KG1 (cell line): ENCODE measurements at regions not wholly inside any gene's neighbourhood (a gene's known extent, or its start where the extent isn't known, plus 50 kb on each side); places are given as distances from the start of the nearest gene placed in this dataset.

Experiments
- DNase-seq: peaks from one replicate; lab custom pipeline; 2025; lab: John Stamatoyannopoulos, UW

DNA sequence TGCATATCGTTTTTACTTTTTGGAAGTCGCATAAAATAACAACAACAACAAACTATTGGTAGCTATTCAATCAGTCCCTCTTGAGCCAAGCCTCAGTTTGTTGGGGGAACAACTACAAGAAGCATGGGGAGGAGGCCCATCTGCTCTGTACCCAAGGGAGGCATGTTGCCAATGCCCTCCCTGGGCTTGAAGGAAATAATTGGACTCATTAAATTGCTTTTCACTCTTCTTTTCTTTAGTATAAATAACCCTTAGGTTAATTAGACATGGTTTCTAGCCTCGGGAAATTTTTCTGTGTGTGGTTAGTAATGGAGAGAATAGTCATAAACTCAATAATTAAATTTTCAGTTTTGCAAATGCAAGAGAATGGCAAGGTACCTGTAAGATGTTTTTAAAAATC, 500.7 kb downstream of the TLE4 start:
- DNase-seq = no peak

DNA sequence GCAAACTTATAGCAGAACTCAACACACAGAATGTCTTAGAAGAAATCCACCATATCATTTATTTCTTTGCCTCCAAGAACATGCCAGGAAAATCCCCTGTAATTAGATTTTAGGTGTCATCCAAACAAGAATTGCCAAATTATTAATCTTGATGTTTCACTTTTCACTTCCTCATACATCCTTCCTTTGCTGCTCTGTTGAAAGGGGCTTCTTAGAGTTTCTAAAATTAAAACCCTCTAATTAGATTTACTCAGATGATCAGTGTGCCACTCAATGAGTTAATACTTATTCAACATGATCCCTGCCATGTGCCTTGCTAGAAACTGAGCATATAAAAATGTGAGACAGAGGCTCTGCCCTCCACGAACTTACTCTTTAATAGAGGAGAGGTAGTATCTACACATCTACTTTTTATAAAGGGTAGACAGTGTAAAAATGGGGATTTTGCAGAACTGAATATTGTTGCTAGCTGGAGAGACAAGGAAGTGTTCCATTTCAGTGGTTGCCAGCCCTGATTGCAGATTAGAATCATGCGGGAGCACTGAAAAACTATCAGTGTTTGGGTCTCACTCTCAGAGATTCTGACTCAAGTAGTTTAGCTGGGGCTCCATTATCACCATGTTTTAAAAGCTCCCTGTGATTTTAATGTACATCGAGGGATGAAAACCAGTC, 498.4 kb downstream of the TLE4 start:
- DNase-seq = no peak

DNA sequence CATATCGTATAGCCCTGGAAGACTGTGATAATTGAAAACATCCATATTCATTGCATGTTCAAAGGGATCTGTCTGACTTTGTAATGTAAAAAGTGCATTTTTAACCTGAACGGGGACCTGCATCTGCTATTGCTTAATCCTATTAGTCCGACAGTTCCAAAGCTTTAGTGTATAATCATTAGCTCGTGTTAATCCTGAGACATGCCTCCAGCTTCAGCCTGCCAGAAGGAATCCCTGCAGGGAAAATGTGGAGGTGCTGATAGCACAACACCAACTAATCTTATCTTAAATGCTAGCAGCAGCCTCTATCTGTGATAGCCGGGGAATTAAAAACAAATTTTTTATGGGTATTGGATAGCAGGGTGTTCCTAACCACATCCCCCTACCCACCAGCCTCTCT, 495.2 kb downstream of the TLE4 start:
- no peak for DNase-seq

DNA sequence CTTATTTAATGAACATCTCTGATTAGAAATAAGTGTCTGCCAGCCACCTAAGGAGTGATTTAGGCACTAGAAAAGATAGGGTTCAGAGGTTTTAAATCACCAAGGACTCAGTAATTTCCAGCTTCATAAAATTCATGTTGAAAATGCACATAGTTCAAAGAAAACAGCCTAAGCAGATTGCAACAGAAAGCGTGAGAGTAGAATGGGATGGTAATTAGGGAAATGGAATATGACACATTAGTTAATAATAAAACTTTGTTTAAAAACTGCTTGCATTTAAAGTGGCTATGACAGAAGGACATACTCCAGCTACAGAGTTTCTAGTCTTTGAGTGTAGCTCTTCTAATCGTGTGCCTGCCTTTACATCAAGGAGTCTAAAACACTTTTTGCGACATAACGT, 490.8 kb downstream of the TLE4 start:
- no peak for DNase-seq

DNA sequence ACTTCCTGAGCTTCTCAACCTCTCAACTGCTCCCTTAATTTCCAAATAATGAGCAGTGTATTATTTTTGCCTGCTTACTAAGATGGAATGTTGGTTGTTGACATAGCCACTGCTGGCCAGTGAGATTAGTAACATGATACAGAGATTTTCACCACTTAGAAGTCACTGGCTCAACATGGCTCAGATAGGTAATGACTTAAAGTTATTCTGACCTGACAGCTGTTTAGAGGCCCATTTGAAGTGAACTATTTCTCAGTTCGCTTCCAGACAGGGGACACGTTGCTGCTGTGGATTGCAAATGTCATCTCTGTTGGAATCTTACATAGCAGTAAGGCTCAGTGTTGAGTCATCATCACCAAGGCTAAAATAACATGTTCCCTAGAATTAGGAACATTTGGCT, 490.2 kb downstream of the TLE4 start:
- no peak for DNase-seq

DNA sequence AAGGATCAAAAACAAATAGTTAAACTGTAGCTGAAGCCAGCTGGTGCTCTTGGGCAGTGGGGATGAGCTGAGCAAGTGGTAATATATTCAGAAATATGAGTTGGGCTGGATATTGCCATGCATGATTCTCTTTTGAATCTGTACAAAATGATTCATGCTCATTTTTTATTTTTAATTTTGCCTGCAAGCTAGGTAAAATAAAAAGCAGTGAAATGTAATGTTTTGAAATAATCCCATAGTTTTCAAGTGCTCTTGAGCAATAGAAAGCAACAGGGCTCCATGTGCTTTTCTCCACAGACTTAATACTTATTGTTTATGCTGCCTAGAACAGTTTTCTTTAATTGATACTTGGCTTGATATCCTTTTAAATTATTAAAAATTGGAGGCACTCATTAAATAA, 489.3 kb downstream of the TLE4 start:
- no peak for DNase-seq

DNA sequence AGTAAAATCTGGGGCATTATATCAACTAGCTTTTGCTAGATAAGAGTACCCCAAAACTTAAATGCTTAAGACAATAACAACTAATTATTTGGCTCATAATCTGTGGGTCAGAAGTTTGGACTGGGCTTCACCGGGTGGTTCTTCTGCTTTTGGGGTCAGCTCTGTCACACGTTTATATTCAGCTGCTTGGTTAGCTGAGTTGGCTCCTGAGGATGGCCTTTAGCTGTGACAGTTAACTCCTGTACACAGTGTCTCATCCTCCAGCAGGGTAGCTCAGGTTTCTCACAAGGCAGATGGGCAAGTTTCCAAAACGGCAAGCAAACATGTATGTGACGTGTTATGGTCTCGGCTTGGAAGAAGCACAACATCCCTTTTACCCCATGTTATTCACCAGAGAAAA, 488.2 kb downstream of the TLE4 start:
- DNase-seq = no peak

DNA sequence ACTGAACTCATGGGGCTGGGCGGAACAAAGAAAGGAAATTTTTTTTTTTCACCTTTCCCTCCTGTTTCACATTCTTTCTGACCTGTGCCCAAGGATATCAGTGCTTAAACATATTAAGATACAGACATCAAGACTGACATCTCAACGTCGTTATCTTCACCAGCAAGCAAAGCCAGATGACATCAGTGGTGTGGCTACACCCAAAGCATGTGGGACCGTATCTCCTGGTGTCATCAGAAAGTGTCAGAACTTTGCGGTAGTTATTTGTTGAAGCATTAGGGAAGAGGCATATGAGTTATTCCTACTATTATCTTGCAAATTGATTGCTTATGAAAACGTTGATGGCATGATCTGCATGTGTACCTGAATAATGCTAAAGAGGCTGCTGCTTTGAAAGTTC, 487.4 kb downstream of the TLE4 start:
- DNase-seq = no peak

DNA sequence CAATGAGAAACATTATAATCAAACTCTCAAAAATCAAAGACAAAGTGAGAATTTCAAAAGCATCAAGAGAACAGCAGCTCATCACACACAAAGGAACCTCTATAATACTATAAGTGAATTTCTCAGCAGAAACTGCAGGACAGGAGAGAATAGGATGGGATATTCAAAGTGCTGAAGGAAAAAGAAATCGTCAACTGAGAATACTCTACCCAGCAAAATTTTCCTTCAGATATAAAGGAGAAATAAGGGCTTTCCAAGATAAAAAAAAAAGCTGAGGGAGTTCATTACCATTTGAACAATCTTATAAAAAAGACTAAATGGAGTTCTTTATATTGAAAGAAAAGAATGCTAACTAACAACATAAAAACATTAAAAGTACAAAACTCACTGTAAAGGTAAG, 481.1 kb downstream of the TLE4 start:
- no peak for DNase-seq

DNA sequence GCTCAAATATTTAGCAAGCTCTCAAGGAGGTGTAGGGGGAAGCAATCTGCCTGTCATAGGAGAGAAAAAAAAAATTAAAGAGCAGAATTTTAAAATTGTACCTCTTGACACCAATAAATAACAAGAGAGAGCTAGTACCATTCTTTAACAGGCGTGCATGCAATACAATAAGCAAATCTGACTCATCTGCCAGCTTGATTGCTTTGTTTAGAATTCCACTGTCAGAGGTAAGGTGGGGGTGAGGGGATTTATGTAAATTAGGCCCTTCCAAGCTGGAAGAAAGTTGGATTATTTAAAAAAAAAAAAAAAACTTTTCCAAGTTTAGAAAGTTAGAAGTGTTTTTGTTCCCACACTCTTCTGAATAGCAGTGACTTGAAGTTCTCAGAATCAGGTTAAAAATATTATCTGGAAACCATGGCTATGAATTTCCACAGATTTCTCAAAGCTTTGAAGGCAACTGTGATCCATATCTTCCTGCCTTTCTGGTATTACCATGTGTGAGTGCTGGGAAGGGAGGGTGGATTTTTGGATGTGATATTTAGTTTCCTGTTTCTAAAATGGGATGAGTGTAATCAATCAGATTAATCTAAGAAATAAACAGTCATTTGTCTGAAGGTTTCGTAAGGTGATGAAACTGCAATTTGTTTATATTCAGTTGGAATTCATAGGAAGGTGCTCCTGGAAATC, 477.5 kb downstream of the TLE4 start:
- no peak for DNase-seq

DNA sequence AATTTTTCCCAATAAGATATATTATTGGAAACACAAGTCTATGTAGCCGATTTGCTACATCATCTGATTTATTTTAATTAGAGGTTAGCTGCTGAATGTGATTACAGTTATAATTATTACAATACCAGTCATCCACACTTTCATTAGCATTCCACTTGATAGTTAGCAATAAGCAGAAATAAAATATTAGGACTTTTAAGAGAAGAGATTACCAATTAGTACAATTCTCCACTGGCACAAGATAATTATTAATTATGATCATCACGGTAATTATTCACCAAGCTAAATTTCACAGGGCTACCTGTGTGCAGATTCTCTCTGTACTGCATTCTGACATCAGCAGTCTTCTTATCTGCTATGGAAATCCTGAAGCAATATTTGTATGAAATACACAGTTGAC, 474.7 kb downstream of the TLE4 start:
- no peak for DNase-seq

DNA sequence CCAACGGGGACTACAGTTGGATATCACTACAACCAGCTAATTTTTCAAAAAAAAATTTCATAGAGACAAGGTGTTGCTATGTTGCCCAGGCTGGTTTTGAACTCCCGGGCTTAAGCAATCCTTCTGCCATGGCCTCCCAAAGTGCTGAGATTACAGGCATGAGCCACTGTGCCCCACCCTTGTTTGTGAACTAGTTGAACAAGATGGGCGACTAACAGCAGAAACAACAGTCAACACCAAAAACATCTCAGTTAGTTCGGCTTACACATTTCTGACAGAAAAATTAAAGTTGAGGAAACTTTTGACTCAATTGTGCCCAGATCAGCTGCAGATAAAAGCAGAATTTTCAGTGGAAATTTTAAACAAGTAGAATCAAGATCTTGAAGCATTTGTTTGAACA, 470.1 kb downstream of the TLE4 start:
- no peak for DNase-seq

DNA sequence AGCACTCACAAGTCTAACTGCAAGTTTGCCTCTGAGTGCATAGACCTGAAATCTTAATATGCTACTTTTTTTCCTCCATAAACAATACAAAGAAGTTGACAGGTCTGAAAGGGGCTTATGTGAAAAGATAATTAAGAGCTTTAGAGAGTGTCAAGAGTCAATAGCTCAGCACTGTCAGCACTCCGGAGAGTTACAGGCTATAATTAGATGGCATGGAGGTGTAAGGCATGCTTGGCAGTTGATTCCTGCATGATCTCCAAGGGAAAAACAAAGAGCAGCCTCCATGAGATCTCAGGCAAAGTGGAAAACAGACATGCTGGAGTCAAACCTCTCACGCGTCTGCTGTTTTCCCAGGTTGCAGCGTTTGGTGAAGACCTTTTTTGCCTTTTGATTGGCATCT, 468.7 kb downstream of the TLE4 start:
- DNase-seq = no peak

DNA sequence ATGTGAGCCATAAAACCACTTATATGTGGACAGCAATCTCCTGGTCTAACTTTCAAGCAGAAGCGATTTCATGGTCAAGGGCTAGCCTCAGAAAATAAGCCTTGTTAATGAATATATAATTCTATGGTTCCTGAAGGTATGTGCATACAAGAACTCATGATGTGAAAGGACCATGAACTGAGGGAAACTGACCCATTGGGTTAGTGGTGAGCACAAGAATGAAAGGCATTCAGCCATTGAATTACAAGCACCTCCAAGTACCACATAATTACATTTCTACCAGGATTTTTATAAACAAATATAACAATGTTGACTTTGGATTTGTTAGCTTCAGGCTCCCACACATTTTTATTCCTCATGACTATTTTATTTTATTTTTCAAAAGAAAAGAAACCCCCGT, 459.0 kb downstream of the TLE4 start:
- DNase-seq = no peak

DNA sequence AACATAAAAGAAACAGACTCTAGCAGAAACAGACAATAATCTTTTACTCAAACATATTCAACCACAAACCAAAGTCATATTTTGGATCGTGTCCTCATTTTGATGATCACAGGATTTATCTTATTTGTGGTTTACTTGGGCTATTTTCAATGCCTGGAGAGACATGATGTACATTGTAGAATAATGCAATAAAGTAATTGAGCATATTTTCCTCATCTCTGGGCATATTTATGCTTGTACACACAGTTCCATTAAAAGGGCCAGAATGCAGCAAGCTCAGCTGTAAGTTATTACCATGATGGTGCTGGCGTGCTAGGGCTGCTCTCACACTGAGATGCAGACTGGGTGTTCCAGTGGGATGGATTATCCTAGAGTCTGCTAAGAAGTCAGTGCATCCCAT, 456.7 kb downstream of the TLE4 start:
- no peak for DNase-seq

DNA sequence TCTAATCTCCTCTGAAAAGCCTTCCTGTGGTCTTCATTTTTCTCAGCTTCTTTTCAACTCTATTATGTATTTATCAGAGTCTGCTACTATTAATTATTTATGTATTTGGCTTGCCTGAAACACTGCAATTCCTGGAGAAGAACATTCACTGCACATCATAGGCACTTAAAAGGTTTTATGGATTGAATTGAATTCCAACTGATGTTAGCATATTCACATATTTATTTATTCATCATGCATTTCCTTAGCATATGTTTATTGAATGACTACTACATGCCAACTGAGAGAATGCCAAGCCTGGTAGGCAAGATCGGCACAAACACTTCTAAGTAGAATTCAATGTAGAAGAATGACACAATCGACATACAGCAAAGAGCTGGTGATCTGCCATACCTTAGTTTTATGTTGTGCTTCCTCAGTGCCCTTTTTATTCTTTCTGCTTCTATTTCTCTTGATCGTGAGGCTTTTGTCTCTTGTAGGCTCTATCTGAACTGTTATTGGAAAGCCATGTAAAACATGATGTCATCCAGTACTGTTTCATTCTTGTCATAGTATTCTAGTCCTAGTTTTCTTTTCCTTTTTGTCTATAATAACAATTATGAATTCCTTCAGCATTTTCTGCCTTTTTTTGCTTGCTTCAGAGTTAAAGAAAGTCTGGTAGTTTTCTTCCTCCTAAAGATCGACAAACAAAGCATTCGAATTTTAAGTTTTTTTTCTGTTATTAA, 454.2 kb downstream of the TLE4 start:
- DNase-seq = no peak

DNA sequence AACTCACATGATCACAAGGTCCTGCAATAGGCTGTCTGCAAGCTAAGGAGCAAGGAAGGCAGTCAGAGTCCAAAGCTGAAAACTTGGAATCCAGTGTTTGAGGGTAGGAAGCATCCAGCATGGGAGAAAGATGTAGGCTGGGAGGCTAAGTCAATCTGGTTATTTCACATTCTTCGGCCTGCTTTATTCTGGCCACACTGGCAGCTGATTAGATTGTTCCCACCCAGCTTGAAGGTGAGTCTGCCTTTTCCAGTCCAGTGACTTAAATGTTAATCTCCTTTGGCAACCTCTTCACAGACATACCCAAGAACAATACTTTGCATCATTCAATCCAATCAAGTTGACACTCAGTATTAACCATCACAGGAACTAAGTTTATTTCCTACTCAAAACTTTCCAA, 453.4 kb downstream of the TLE4 start:
- DNase-seq = no peak

DNA sequence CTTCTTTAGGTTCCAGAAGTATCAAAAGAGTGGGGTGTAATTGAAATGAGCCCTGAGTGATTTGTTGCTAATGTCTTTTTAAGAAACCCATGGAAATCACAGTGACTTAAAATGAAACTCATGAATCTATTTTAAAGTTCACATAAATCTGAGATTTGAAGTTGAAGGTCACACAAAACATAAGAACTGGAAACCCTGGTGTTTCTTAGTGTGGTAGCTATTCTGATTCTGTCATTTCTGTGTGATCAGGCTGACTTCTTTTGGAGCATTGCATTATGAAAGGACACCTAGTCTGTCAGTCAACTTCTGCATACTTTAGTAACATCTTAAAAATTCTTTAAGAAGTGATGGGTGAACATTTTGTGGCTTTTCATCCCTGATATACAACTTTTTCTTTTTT, 448.8 kb downstream of the TLE4 start:
- no peak for DNase-seq

DNA sequence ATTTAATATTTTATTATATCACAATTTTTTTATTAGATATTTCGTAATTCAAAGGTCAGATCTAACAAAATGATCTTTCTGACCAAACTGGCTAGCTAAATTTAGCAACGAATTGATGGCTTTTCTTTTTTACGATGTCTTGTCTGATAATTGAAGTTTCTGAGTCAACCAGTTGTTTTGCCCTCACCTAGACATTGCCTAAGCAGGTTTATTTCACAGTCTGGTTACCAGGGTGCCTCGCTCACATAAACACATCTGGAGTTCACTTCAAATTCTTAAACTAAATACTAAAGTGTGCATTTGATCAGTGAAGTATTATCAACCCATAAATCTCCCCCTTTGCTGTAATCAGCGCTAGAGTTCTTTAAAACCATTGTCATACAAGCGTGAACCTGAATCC, 448.3 kb downstream of the TLE4 start:
- no peak for DNase-seq

DNA sequence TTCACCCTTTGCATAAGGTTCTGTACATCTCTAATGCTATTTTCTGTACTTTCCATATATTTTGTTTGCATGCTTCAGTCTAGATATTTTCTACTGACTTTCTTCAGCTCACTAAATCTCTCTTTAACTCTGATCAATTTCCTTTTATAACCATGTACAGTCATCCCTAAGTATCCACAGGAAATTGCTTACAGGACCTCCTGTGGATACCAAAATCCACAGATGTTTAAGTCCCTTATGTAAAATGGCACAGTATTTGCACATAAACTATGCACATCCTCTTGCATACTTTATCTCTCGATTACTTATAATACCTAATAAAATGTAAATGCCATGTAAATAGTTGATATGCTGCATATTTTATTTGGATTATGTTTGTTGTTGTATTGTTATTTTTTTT, 442.1 kb downstream of the TLE4 start:
- DNase-seq = no peak

DNA sequence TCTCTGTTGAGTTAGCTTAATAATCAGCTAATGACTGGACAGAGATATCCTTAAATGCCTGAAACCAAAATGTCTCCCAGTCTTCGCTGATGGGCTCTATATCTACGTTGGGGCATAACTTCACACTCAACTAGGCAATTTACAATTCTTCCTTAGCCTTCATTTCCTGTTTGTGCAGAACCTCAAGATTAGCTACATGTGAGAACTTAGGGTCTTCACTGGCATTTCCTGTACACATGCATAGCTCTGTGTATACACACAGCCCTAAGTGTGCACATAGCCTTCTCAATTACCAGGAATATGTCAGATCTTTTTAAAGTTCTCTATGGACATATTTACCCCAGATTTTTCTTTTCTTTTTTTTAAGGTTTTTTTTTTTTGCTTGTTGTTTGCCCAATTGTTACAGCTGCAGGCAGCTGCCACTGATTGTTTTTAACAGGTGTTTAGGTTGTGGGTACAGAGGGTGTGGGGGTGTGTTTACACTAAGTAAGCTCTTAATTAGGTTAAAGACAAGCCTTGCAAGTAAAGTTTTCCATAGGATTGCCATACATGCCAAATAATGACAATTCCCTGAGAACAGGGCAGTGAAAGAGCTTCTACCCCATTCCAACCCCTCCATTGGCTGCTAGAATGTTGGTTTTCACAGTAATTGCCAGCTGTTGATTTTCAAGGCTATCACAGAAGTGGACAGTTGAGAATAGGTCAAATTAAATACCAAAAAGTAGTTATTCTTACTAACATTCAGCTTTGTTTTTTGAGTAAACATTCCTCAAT, 441.0 kb downstream of the TLE4 start:
- DNase-seq = no peak

DNA sequence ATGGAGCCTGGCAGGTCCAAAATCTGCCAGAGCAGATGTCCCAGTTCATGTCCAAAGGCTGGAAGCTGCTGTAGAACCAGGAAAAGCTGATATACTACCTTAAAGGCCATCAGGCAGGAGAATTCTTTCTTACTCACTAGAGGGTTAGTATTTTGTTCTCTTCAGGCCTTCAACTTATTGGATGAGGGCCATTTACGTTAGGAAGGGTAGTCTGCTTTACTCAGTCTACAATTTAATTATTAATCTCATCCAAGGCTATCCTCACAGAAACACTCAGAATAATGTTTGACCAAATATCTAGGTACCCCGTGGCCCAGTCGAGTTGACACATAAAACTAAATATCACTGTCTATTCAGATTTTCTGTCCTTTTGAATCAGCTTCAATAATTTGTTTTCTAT, 437.4 kb downstream of the TLE4 start:
- DNase-seq = no peak

DNA sequence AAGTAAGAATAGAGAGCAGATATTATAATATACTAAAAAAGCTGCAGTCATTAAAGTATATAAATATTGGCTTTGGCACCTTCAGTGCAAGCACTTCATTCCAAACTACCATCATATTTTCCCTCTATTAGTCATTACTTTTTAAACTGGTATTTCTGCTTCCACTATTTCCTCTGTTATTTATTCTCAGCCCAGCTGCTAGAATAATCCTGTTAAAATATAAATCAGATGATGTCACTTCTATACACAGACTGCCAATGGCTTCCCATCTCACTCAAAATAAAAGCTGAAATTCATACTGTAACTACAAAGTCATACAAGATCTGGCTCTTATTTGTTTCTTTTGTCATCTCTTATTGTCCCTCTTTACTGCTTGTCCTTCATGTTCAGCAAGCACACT, 432.9 kb downstream of the TLE4 start:
- no peak for DNase-seq
